ENCODE measurements at regions not wholly inside any gene's neighbourhood (a gene's known extent, or its start where the extent isn't known, plus 50 kb on each side); places are given as distances from the start of the nearest gene placed in this dataset.

- Mint-ChIP-seq H3K27me3 (peaks cover 7% of the 10 kb centered on the region), H3K27ac (no peak overlapping the region), H3K4me3 (no peak overlapping the region), H3K36me3 (no peaks in the 10 kb centered on the region), H3K4me1 (no peaks in the 10 kb centered on the region), H3K9me3 (peaks cover 6% of the 10 kb centered on the region)
- DNase-seq (ENCODE audit: low spot score in 2 of 2) (no peak), ATAC-seq (ENCODE audit: low read depth) (no peak)
Measured at GRCh38 chr2:118492335-118492734, 355.1 kb downstream of the EN1 start.

GRCh38 chr2:118490330-118490729 lies 357.1 kb downstream of the EN1 start:
- Mint-ChIP-seq H3K27me3 (peaks cover 5% of the 10 kb centered on the region), H3K4me3 (no peak overlapping the region), H3K9me3 (peaks cover 5% of the 10 kb centered on the region), H3K36me3 (no peaks in the 10 kb centered on the region), H3K4me1 (no peaks in the 10 kb centered on the region), H3K27ac (no peak overlapping the region)
- no peak for DNase-seq (ENCODE audit: low spot score in 2 of 2)
- ATAC-seq (ENCODE audit: low read depth): no peak

GRCh38 chr2:118489712-118490299 lies 357.6 kb downstream of the EN1 start:
- Mint-ChIP-seq H3K27ac (no peak overlapping the region), H3K9me3 (peaks cover 5% of the 10 kb centered on the region), H3K4me3 (no peak overlapping the region), H3K4me1 (no peaks in the 10 kb centered on the region), H3K36me3 (no peaks in the 10 kb centered on the region), H3K27me3 (peaks cover 5% of the 10 kb centered on the region)
- DNase-seq (ENCODE audit: low spot score in 2 of 2) (no peak), ATAC-seq (ENCODE audit: low read depth) (no peak)

- H3K36me3 Mint-ChIP-seq: no peaks in the 10 kb centered on the region
- H3K4me3 Mint-ChIP-seq: no peak overlapping the region
- DNase-seq (ENCODE audit: low spot score in 2 of 2) (no peak), ATAC-seq (ENCODE audit: low read depth) (no peak)
- peaks cover under 1% of the 10 kb centered on the region for H3K9me3 Mint-ChIP-seq
- no peak overlapping the region for H3K27ac Mint-ChIP-seq
- H3K27me3 Mint-ChIP-seq: no peaks in the 10 kb centered on the region
- no peaks in the 10 kb centered on the region for H3K4me1 Mint-ChIP-seq
Measured at GRCh38 chr2:118481299-118481698, 366.1 kb downstream of the EN1 start.

GRCh38 chr2:118479020-118479419 lies 368.4 kb downstream of the EN1 start:
- ATAC-seq (ENCODE audit: low read depth) (no peak), DNase-seq (ENCODE audit: low spot score in 2 of 2) (no peak)
- Mint-ChIP-seq H3K4me1 (no peaks in the 10 kb centered on the region), H3K27me3 (no peaks in the 10 kb centered on the region), H3K36me3 (no peaks in the 10 kb centered on the region), H3K27ac (no peak overlapping the region), H3K9me3 (no peaks in the 10 kb centered on the region), H3K4me3 (no peak overlapping the region)

- no peaks in the 10 kb centered on the region for H3K9me3 Mint-ChIP-seq
- no peak for DNase-seq (ENCODE audit: low spot score in 2 of 2)
- H3K4me1 Mint-ChIP-seq: no peaks in the 10 kb centered on the region
- no peak overlapping the region for H3K27ac Mint-ChIP-seq
- ATAC-seq (ENCODE audit: low read depth): no peak
- H3K4me3 Mint-ChIP-seq: no peak overlapping the region
- H3K27me3 Mint-ChIP-seq: no peaks in the 10 kb centered on the region
- H3K36me3 Mint-ChIP-seq: no peaks in the 10 kb centered on the region
Measured at GRCh38 chr2:118477111-118477862, 370.2 kb downstream of the EN1 start.

- H3K27me3 Mint-ChIP-seq: no peaks in the 10 kb centered on the region
- H3K4me3 Mint-ChIP-seq: no peak overlapping the region
- H3K4me1 Mint-ChIP-seq: no peaks in the 10 kb centered on the region
Measured at GRCh38 chr2:118475622-118476205, 371.7 kb downstream of the EN1 start.

GRCh38 chr2:118474541-118474920 lies 372.9 kb downstream of the EN1 start:
- H3K27me3 Mint-ChIP-seq: peaks cover 2% of the 10 kb centered on the region
- H3K4me3 Mint-ChIP-seq: no peak overlapping the region
- ATAC-seq (ENCODE audit: low read depth) (no peak), DNase-seq (ENCODE audit: low spot score in 2 of 2) (no peak)
- no peaks in the 10 kb centered on the region for H3K36me3 Mint-ChIP-seq
- H3K9me3 Mint-ChIP-seq: no peaks in the 10 kb centered on the region
- H3K4me1 Mint-ChIP-seq: no peaks in the 10 kb centered on the region
- no peak overlapping the region for H3K27ac Mint-ChIP-seq

More at GRCh38 chr2:118475622-118476205, 371.7 kb downstream of the EN1 start:
- Mint-ChIP-seq H3K36me3 (no peaks in the 10 kb centered on the region), H3K9me3 (no peaks in the 10 kb centered on the region), H3K27ac (no peak overlapping the region)
- no peak for ATAC-seq (ENCODE audit: low read depth)
- DNase-seq (ENCODE audit: low spot score in 2 of 2): no peak

GRCh38 chr2:118473846-118474540 lies 373.5 kb downstream of the EN1 start:
- no peaks in the 10 kb centered on the region for H3K36me3 Mint-ChIP-seq
- H3K27ac Mint-ChIP-seq: no peak overlapping the region
- no peak overlapping the region for H3K4me3 Mint-ChIP-seq
- H3K27me3 Mint-ChIP-seq: peaks cover 3% of the 10 kb centered on the region
- DNase-seq (ENCODE audit: low spot score in 2 of 2) (no peak), ATAC-seq (ENCODE audit: low read depth) (no peak)
- H3K4me1 Mint-ChIP-seq: no peaks in the 10 kb centered on the region
- H3K9me3 Mint-ChIP-seq: no peaks in the 10 kb centered on the region

- H3K4me1 Mint-ChIP-seq: no peaks in the 10 kb centered on the region
- H3K36me3 Mint-ChIP-seq: no peaks in the 10 kb centered on the region
Measured at GRCh38 chr2:118473241-118473640, 374.2 kb downstream of the EN1 start.

GRCh38 chr2:118470297-118470696 lies 377.2 kb downstream of the EN1 start:
- no peak overlapping the region for H3K4me3 Mint-ChIP-seq
- DNase-seq (ENCODE audit: low spot score in 2 of 2) (no peak), ATAC-seq (ENCODE audit: low read depth) (no peak)
- peaks cover 3% of the 10 kb centered on the region for H3K27me3 Mint-ChIP-seq
- no peak overlapping the region for H3K27ac Mint-ChIP-seq
- H3K9me3 Mint-ChIP-seq: no peaks in the 10 kb centered on the region
- no peaks in the 10 kb centered on the region for H3K4me1 Mint-ChIP-seq
- H3K36me3 Mint-ChIP-seq: no peaks in the 10 kb centered on the region

More at GRCh38 chr2:118473241-118473640, 374.2 kb downstream of the EN1 start:
- H3K9me3 Mint-ChIP-seq: no peaks in the 10 kb centered on the region
- H3K27ac Mint-ChIP-seq: no peak overlapping the region
- no peak overlapping the region for H3K4me3 Mint-ChIP-seq
- H3K27me3 Mint-ChIP-seq: peaks cover 3% of the 10 kb centered on the region
- DNase-seq (ENCODE audit: low spot score in 2 of 2) (no peak), ATAC-seq (ENCODE audit: low read depth) (no peak)

- no peaks in the 10 kb centered on the region for H3K4me1 Mint-ChIP-seq
- peaks cover 3% of the 10 kb centered on the region for H3K27me3 Mint-ChIP-seq
- ATAC-seq (ENCODE audit: low read depth): no peak
Measured at GRCh38 chr2:118469103-118469502, 378.3 kb downstream of the EN1 start.

GRCh38 chr2:118464546-118465265 lies 376.4 kb downstream of the INSIG2 start:
- ATAC-seq (ENCODE audit: low read depth): no peak
- H3K4me3 Mint-ChIP-seq: no peak overlapping the region
- no peaks in the 10 kb centered on the region for H3K4me1 Mint-ChIP-seq
- no peaks in the 10 kb centered on the region for H3K9me3 Mint-ChIP-seq
- no peak overlapping the region for H3K27ac Mint-ChIP-seq
- H3K36me3 Mint-ChIP-seq: no peaks in the 10 kb centered on the region
- DNase-seq (ENCODE audit: low spot score in 2 of 2): no peak
- H3K27me3 Mint-ChIP-seq: peaks cover 1% of the 10 kb centered on the region

More at GRCh38 chr2:118469103-118469502, 378.3 kb downstream of the EN1 start:
- DNase-seq (ENCODE audit: low spot score in 2 of 2): no peak
- Mint-ChIP-seq H3K9me3 (no peaks in the 10 kb centered on the region), H3K36me3 (no peaks in the 10 kb centered on the region), H3K4me3 (no peak overlapping the region), H3K27ac (no peak overlapping the region)

- Mint-ChIP-seq H3K36me3 (no peaks in the 10 kb centered on the region), H3K4me3 (no peak overlapping the region), H3K4me1 (no peaks in the 10 kb centered on the region), H3K27me3 (no peaks in the 10 kb centered on the region), H3K27ac (no peak overlapping the region), H3K9me3 (no peaks in the 10 kb centered on the region)
- DNase-seq (ENCODE audit: low spot score in 2 of 2) (no peak), ATAC-seq (ENCODE audit: low read depth) (no peak)
Measured at GRCh38 chr2:118464046-118464445, 375.8 kb downstream of the INSIG2 start.

Data from memory B cell (primary cell).